ENCODE measurements at regions not wholly inside any gene's neighbourhood (a gene's known extent, or its start where the extent isn't known, plus 50 kb on each side); places are given as distances from the start of the nearest gene placed in this dataset.
"Not testable (repeated sequence)": the region's sequence is repeated elsewhere in the genome, so short reads cannot be mapped to it uniquely, and the experiment has no call there.

DNA sequence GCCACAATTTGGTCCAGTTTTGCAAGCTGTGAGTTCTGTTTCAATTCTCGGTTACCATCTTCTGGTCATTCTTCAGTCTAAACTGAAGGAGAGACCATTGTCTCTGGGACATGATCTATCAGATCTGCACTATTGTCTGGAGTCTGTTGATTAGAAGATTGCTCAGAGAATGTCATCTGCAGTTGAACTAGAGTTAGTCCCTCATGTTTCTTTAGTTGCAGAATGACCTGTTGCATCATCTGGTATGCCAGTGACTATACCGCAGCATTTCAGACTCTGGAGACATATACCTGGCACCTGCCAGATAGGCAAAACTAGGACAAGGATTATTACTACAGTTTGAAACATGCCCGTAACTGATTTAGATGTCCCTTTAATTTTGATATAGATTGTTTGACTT, 194.8 kb downstream of the LRRC70 start:
- no peak for DNase-seq (ENCODE audit: low read depth)
- H3K4me3 ChIP-seq (ENCODE audit: low read length): no peak overlapping the region
- TF ChIP-seq, protein P1, sequence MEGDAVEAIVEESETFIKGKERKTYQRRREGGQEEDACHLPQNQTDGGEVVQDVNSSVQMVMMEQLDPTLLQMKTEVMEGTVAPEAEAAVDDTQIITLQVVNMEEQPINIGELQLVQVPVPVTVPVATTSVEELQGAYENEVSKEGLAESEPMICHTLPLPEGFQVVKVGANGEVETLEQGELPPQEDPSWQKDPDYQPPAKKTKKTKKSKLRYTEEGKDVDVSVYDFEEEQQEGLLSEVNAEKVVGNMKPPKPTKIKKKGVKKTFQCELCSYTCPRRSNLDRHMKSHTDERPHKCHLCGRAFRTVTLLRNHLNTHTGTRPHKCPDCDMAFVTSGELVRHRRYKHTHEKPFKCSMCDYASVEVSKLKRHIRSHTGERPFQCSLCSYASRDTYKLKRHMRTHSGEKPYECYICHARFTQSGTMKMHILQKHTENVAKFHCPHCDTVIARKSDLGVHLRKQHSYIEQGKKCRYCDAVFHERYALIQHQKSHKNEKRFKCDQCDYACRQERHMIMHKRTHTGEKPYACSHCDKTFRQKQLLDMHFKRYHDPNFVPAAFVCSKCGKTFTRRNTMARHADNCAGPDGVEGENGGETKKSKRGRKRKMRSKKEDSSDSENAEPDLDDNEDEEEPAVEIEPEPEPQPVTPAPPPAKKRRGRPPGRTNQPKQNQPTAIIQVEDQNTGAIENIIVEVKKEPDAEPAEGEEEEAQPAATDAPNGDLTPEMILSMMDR (conservative IDR thresholded peaks at IDR 0.05; ENCODE audit: low read depth, low read length): no peak

DNA sequence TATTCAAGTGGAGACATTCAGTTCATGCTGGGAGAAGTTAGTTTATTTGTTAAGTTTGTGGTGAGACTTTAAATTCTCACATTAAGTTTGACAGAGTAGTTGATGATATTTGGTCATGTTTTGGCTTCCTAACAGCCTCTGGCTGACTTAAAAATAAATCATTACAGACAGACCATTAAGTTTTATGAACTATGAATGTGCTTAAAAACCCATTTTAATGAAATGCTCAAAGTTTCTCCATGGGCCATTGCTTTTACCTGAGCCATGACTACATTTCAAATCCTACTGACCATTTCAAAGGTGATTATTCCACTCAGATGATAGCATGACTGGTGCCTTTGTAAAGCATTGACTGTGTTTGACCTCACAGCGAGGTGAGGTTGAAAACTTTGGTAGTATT, 192.7 kb downstream of the LRRC70 start:
- TF ChIP-seq, protein P1 (conservative IDR thresholded peaks at IDR 0.05; ENCODE audit: low read depth, low read length): no peak
- H3K4me3 ChIP-seq (ENCODE audit: low read length): no peak overlapping the region
- no peak for DNase-seq (ENCODE audit: low read depth)

DNA sequence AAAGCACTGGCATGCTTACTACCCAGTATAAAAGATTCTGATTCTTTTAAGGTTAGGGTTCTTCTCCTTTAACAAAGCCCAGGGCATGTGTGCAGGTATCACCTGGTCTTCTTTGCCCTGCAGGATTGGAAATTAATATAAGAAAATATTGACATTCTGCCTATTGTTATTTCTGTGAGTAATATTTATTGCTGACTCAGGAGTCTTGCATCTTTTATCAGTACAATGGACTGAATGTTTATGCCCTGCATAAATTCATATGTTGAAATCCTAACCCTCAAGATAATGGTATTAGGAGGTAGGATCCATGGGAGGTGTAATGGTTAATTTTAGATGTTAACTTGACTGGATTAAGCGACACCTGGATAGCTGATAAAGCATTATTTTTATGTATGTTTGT, 189.0 kb downstream of the LRRC70 start:
- DNase-seq (ENCODE audit: low read depth): no peak
- TF ChIP-seq, protein P1 (conservative IDR thresholded peaks at IDR 0.05; ENCODE audit: low read depth, low read length): no peak
- H3K4me3 ChIP-seq (ENCODE audit: low read length): no peak overlapping the region

DNA sequence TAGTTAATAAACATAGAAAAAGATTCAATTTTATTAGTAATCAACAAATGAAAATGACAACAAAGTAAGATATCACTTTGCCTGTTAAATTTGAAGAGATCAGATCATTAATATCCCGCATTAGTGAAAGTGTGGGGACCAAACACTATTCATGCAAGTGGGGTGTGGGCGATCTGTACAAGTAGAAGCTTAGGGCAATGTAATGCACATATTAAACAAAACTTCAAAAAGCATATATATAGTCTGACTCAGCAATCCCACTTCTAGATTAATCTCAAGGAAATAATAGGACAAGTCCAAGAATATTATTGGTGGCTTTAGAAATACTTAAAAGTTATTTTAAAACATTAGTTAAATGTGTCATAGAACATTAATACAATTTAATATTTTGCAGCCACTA, 188.5 kb downstream of the LRRC70 start:
- no peak for DNase-seq (ENCODE audit: low read depth)
- no peak overlapping the region for H3K4me3 ChIP-seq (ENCODE audit: low read length)
- TF ChIP-seq, protein P1 (conservative IDR thresholded peaks at IDR 0.05; ENCODE audit: low read depth, low read length): no peak

DNA sequence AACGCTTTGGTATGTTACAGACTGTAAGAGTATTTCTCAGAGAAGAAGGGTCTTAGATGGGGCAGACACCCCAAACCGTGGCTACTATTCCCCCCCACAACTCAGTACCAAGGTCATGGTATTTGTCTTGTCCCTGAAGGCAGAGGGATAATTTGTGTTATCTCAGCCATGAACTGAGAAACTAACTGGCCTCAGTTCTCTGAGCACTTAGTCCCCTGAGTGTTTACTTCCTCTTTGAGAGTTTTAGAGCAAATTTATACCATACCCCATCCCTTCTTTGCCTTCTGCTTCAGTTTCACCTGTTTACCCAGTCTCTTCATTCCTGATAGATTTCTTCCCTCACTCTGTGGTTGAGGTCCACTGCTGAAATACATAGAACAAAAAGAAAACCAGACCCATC, 183.9 kb downstream of the LRRC70 start:
- TF ChIP-seq, protein P1 (conservative IDR thresholded peaks at IDR 0.05; ENCODE audit: low read depth, low read length): no peak
- DNase-seq (ENCODE audit: low read depth): no peak
- H3K4me3 ChIP-seq (ENCODE audit: low read length): no peak overlapping the region

DNA sequence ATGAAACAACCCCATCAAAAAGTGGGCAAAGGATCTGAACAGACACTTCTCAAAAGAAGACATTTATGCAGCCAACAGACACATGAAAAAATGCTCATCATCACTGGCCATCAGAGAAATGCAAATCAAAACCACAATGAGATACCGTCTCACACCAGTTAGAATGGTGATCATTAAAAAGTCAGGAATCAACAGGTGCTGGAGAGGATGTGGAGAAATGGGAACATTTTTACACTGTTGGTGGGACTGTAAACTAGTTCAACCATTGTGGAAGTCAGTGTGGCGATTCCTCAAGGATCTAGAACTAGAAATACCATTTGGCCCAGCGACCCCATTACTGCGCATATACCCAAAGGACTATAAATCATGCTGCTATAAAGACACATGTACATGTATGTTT, 179.1 kb downstream of the LRRC70 start:
- not testable (repeated sequence) for DNase-seq (ENCODE audit: low read depth)

DNA sequence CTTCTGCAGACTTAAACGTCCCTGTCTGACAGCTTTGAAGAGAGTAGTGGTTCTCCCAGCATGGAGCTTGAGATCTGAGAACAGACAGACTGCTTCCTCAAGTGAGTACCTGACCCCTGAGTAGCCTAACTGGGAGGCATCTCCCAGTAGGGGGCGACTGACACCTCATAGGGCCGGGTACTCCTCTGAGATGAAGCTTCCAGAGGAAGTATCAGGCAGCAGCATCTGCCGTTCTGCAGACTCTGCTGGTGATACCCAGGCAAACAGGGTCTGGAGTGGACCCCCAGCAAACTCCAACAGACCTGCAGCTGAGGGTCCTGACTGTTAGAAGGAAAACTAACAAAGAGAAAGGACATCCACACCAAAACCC, 174.4 kb downstream of the LRRC70 start:
- not testable (repeated sequence) for H3K4me3 ChIP-seq (ENCODE audit: low read length); DNase-seq (ENCODE audit: low read depth)

More for the DNA sequence above, 179.1 kb downstream of the LRRC70 start:
- not testable (repeated sequence) for H3K4me3 ChIP-seq (ENCODE audit: low read length)

DNA sequence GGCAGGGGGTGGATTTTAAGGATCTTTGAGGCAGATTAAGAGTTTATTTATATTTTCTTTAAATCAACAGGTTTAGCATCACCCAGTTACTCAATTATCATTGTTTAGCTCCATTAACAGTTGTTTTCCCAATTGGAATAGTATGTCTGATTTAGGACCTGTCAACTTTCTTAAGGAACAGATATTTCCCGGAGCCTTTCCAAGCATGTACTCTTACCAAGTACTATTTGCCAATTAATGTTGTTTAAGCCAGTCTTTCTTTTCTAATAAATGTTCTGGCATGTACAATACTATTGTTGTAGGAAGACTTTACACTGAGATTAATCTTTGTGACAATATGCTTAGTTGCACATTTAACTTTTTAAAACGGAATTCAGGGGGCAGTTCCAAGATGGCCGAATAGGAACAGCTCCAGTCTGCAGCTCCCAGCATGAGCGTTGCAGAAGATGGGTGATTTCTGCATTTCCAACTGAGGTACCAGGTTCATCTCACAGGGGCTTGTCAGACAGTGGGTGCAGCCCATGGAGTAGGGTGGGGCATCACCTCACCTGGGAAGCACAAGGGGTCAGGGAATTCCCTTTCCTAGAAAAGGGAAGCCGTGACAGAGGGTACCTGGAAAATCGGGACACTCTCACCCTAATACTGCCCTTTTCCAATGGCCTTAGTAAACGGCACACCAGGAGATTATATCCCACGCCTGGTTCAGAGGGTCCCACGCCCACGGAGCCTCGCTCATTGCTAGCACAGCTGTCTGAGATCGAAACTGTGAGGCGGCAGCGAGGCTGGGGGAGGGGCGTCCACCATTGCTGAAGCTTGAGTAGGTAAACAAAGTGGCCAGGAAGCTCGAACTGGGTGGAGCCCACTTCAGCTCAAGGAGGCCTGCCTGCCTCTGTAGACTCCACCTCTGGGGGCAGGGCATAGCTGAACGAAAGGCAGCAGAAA, 173.7 kb downstream of the LRRC70 start:
- DNase-seq (ENCODE audit: low read depth); H3K4me3 ChIP-seq (ENCODE audit: low read length): not testable (repeated sequence)
